ENCODE measurements at regions not wholly inside any gene's neighbourhood (a gene's known extent, or its start where the extent isn't known, plus 50 kb on each side); places are given as distances from the start of the nearest gene placed in this dataset.

GRCh38 chr2:9135822-9136558 is 70.6 kb upstream of the ASAP2 start:
- no peak for DNase-seq

- DNase-seq: no peak
These were observed 79.3 kb upstream of the ASAP2 start for GRCh38 chr2:9127316-9127715.

GRCh38 chr2:9126540-9126939 is 80.1 kb upstream of the ASAP2 start:
- DNase-seq: no peak

GRCh38 chr2:9124231-9124741 is 82.3 kb upstream of the ASAP2 start:
- DNase-seq: no peak

- no peak for DNase-seq
These were observed 83.5 kb upstream of the ASAP2 start for GRCh38 chr2:9123069-9123468.

GRCh38 chr2:9122367-9122766 is 84.2 kb upstream of the ASAP2 start:
- DNase-seq: no peak

GRCh38 chr2:9118383-9118960 is 88.1 kb upstream of the ASAP2 start:
- no peak for DNase-seq

GRCh38 chr2:9115229-9115628 is 91.4 kb upstream of the ASAP2 start:
- no peak for DNase-seq

GRCh38 chr2:9114458-9114857 is 92.2 kb upstream of the ASAP2 start:
- no peak for DNase-seq

GRCh38 chr2:9113916-9114315 is 92.7 kb upstream of the ASAP2 start:
- DNase-seq: no peak

- no peak for DNase-seq
These were observed 93.3 kb upstream of the ASAP2 start for GRCh38 chr2:9113262-9113661.

GRCh38 chr2:9112079-9112721 is 94.4 kb upstream of the ASAP2 start:
- DNase-seq: no peak

GRCh38 chr2:9110893-9111569 is 95.6 kb upstream of the ASAP2 start:
- DNase-seq: peak in 1 of 2 experiments; percentile 48

- DNase-seq: no peak
These were observed 96.2 kb upstream of the ASAP2 start for GRCh38 chr2:9110346-9110884.

- DNase-seq: no peak
These were observed 96.7 kb upstream of the ASAP2 start for GRCh38 chr2:9109871-9110270.

GRCh38 chr2:9108210-9108967 is 98.2 kb upstream of the ASAP2 start:
- peak; percentile 85 to 92 for DNase-seq

- DNase-seq: peak; percentile 55 to 69
These were observed 99.2 kb upstream of the ASAP2 start for GRCh38 chr2:9107168-9108025.

GRCh38 chr2:9106338-9107167 is 100.1 kb upstream of the ASAP2 start:
- peak; percentile 29 to 30 for DNase-seq

GRCh38 chr2:9105601-9106337 is 100.8 kb upstream of the ASAP2 start:
- no peak for DNase-seq

All from SHP77 (cell line).